GM12874 (cell line): ENCODE measurements at regions not wholly inside any gene's neighbourhood (a gene's known extent, or its start where the extent isn't known, plus 50 kb on each side); places are given as distances from the start of the nearest gene placed in this dataset.

Source experiments
- CTCF ChIP-seq: IDR thresholded peaks from 2 replicates; pipeline ENCODE4 v1.5.1; 2011; ENCODE audit warnings: low read depth, mild to moderate bottlenecking, control low read depth, low read length, moderate library complexity; ENCODE audit not compliant: insufficient read depth

GRCh38 chr10:1954300-1954699 is 217.0 kb upstream of the ADARB2 start:
- TF ChIP-seq CTCF, result no peak

- TF ChIP-seq CTCF, result no peak
Observed at GRCh38 chr10:1952126-1953095, 215.1 kb upstream of the ADARB2 start.

- no peak for TF ChIP-seq CTCF
Observed at GRCh38 chr10:1950803-1951495, 213.6 kb upstream of the ADARB2 start.

- no peak for TF ChIP-seq CTCF
Observed at GRCh38 chr10:1947464-1948003, 210.2 kb upstream of the ADARB2 start.

- no peak for TF ChIP-seq CTCF
Observed at GRCh38 chr10:1944487-1944886, 207.2 kb upstream of the ADARB2 start.

- no peak for TF ChIP-seq CTCF
Observed at GRCh38 chr10:1942478-1942877, 205.2 kb upstream of the ADARB2 start.

GRCh38 chr10:1939016-1939415 is 201.7 kb upstream of the ADARB2 start:
- no peak for TF ChIP-seq CTCF
